CD4-positive, alpha-beta T cell treated with Interferon alpha-2 for 1 hour (primary cell): ENCODE measurements at regions not wholly inside any gene's neighbourhood (a gene's known extent, or its start where the extent isn't known, plus 50 kb on each side); places are given as distances from the start of the nearest gene placed in this dataset.

Source experiments
- DNase-seq, 2 donors: peaks; one replicate each; pipeline ENCODE4 v3.0.0-alpha.2; 2020 to 2022

DNA sequence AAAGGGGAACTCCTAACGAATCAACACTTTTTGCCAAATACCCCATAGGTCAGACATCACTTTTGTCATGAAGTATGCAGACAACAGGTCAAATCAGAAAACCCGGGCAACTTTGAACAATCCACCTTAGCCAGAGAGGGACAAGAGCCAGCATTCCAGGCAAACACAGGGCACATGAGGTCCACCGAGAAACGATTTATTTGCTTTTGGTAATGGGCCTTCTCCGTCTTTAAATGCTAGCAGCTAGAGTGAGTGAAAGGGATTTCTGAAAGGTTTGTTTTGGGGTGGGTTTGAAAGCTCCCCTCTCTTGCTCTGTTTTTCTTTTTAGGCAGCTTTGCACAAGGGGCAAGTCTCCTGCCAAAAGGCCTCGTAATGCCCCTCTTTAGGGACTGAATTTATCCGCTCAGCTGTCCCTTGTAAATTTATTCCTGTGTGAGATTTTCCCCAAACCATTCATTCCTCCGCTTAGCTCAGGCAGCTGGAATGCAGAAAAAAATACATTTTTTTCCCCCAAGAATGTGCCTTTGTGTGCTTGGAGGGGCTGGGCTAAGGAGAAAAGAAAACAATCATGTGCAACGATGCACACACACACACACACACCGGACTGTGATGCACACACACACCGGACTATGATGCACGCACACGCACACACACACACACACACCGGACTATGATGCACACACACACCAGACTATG is 196.9 kb downstream of the SNX19 start:
- no peak for DNase-seq

DNA sequence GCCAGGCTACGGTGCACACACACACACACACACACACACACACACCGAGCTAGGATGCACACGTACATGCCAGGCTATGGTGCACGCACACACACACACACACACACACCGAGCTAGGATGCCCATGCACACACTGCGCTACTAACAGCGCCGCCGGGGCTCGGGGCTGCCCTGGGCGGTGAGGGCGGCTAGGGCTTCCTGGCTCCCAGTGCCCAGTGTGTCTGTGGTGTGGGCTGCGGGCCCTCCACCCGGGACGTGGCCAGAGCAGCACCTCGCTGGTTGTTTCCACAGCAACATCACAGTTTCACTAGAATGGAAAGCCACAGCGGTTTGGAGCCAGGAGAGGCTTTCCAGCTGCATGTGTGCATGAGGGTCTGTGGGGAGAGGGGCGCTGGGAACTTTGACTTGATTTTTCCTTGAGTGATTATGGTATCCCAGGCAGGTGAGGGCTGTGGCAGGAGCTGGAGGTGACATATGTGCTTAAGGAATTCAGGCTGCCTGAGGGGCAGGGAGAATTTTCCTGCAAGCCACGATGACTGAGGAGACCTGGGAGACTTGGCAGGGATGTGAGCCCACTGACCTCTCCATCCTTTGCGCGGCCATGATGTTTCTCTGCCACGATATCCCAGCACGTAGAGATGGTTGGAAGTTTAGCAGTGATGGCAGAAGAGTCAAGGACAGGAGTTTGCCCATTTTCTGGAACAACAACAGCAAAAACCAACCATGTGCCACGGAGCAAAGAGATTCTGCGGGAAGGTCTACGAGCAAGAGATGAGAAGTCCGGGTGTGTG is 195.9 kb downstream of the SNX19 start:
- DNase-seq = no peak

DNA sequence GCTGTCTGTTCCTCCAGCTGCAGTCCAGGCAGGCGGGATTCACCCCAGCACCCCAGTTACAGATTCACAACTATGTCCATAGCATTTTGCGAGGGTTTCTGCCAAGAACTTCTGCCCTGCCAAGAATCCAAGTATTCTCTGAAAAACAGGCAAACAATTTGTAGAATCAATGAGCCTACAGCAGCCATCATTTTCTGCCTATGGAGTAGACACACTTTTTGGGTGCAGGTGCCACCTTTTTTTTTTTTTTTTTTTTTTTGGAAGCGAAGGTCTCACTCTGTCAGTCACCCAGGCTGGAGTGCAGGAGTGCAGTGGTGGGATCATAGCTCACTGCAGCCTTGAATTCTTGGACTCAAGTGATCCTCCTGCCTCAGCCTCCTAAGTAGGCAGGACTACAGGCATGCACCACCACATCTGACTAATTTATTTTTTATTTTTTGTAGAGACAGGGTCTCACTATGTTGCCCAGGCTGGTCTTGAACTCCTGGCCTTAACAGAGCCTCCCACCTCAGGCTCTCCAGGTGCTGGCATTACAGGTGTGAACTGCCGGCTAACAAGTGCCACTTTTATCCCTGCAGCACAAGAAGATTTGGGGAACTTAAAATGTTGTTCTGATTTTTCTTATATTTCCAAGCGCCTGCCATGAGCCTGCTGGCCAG is 195.1 kb downstream of the SNX19 start:
- no peak for DNase-seq

DNA sequence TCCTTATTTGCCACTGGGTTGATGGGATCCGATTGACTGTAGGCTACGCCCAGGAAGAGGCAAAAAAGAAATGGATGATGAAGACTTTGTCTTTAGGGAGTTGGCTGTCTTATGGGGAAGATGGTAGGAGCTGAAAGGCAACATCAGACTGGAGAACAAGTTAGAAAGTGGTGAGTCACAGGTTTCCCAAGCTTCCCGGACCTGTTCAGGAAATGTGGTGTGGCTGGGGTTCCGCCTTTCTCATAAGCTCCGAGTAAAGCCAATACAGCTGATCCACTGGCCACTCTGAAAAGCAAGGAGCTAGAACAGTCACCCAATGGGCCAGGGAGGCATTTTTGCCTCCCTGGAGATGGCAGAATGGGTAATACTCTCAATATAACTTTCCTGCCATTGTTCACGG is 194.5 kb downstream of the SNX19 start:
- DNase-seq = no peak

DNA sequence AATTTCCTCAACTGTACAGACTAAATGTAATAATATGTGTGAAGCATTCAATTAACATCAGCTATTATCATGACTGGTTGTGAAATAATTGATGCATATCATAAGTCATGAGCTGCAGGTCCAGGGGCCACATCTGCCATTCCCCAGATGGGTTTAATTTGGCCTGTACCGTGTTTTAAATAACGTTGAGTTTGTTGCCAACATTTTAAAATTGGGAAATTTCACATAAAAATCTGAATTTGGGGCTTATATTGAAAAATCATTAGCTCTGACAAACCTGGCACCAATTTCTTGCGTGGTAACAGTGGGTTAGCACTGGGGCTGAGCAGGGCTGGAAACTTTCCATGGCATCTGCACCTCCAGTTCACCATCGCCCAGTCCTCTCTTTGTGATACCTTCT is 193.9 kb downstream of the SNX19 start:
- no peak for DNase-seq

DNA sequence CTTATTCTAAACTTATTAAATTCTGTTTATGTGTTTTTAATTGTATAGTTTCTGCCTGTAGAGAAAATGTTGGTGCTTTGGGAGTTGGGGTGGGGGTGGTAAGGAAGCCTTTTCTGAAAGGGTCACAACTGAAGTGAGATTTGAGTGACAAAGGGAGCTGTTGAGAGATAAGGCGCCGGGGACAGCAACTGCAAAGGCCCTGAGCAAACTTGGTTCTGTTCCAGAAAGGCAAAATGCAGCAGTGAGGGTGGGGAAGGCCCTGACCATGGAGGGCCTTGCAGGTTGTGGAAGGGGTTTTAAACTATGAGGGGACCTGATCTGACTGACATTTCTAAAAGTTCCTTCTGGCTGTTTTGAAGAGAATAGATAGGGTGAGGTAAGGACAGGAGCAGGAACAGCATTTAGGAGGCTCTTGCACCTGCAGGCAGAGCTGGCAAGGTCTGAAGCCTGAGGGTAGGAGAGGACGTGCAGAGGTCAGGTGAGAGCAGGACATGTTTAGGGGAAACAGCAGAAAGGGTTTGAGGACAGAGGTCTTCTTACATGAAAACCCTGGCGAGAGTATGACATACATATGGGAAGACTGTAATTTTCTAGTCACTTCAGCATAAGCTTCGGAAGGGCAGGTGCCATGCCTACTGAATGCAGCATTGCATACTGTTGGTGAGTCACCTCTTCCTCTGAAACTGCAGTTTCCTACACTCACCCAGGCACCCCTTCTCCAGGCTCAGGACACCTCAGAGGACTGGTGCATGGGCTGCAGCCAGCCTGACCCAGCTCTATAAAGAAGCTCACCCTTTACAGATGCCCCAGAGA is 190.7 kb downstream of the SNX19 start:
- no peak for DNase-seq

DNA sequence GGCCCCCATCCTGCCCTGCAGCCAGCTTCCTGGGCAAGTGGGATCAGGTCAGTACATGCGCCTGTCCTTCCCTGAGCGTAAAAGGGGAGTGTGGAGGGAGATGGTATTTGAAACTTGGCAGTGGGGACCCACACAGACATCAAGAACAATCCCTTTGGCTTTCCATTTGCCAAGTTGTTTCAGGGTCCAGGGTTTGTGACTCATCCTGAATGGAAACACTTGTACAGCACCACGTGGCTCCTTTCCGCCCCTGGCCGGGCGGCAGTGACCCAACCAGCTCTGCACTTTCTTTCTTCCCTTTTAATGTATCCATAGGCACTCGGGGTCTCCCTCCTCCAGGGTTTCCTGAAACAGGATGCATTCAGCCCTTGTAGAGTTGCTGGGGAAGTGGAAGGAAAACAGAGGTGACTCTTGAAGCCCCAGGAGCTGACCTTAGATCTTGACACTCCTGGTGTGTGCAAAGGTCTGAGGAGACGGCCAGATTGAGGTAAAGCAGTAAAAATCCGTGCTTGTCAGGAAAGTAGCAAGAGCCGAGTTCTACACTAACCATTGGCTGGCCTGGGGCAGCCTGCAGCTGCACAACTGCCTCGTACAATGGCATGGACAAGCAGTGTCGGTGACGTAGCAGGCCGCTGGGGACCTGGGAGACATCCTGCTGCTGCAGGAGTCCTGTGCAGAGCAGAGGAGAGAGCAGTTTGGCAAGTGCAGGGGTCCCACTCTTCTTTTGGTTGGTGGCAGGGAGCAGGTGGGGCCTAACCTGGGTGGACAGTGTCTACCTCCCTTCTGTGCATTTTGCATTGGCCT is 189.8 kb downstream of the SNX19 start:
- DNase-seq = no peak

DNA sequence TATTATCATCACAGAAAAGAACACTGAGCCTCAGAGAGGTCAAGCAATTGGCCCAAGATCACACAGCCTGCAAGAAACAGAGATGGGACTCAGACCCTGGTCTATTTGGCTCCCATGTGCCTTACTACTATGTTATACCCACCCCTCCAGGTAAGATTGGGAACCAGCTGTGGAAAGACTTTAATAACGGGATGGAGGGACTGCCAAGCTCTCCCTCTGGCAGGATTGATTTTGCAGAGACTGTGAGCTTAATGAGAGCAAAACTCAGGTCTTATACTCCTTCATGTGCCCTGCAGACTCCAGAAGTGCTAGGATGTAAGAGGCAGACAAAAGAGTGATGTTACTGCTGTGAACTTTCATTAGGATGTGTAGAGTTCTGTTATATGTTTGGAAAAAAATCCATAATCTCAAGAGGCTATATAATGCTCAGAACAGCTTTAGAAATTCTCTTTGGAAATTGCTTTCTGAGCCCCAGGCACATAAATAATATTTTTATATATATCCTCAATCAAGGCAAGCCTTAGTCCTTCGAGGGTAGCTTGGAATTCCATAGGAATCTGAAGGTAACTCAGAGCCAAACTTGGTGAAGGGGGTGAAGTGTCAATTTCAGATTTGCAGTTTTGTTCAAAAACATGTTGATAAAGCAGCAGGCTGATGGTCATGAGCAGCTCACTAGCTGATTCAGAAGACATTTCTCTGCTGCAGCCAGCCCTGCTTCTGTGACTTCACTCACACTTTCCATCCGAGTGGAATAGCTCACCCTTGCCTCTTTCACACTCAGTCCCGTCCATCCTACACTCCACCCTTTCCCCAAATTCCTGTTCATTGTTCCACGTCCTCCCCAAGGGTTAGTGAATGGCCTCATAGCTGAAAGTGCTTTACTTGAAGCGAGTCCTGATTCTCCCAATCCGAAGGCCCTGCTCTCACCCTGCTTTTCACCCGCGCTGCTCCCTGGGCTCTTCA is 188.8 kb downstream of the SNX19 start:
- no peak for DNase-seq

DNA sequence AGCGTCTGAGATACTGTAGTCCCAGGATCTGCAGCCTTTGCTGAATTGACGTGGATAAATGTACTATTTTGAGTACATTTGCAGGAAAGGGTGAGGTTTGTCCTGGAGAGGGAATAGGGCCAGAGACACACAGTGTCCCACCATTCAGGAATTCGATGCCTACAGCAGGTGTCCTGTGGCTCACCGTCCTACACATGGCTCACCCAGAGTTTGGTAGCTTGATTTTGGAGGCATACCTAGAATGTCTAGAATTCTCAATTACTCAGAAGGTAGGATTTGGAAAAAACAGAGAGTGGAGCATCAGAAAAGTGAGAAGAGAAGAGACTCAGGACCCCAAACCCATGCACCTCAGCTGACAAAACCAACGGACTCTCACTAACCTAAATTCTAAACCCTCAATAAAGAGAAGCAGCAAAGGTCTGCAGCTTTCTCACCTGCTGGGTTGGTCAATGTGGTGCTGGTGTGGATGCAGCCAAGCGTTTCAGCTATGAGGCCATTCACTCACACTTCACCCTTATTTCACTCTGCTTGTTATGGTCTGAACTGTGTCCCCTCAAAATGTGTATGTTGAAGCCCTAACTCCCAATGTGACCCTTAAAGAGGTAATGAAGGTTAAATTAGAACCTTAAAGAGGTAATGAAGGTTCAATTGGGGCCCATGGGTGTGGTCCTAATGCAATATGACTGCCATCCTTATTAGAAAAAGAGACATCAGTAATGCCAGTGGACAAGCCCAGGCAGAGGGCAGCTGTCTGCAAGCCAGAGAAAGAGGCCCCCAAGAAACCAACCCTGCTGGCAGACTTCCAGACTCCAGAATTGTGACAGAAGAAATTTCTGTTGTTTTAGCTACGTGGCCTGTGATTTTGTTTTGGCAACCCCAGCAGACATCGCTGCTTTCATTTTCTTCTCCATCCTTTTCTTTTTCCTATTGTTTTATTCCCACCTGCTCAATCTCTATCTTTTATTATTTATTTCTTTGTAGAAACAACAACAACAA is 187.8 kb downstream of the SNX19 start:
- no peak for DNase-seq

DNA sequence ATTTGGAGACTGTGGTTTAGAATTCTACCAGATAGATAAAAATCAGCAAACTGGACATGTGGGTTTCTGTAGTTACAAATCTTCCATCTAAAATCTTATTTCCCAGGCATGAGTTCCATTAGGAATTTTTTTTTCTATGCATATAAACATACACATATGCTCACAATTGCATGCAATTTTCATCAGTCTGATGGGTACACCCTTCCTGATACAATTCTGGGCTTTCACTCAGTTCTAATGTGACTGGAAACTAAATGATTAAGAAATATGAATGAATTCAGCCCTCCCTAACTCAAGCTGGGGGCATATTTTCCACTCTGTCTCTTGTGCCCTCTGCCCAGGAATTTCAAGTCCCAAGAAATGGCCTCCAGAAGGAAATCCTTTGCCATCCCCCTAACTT is 187.1 kb downstream of the SNX19 start:
- no peak for DNase-seq

DNA sequence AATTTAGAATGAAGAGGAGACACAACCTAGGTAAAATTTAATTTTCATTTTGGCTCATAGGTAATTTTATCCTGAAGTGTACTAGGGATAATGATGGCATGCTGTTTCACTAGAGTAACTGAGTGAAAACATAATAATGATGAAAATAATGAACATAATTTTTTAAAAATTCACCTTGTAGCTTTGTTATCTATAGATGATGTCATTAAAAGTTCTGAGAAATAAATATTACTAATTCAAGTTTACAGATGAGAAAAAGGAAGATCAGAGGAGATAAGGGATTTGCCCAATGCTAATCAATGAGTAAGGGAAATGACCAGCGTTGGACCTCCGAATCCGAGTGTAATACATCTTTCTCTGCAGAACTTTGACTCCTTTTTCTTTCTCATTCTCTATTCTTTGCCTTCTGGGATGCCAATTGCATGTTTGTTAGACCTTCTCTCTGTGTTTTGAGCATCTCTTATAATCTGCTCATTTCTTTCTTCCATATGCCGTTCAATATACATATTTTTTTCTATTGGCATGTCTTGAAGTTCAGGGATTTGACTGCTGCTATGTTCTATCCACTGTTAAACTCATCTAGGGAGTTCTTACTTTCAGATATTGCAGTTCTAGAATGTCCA is 186.5 kb downstream of the SNX19 start:
- DNase-seq = no peak

DNA sequence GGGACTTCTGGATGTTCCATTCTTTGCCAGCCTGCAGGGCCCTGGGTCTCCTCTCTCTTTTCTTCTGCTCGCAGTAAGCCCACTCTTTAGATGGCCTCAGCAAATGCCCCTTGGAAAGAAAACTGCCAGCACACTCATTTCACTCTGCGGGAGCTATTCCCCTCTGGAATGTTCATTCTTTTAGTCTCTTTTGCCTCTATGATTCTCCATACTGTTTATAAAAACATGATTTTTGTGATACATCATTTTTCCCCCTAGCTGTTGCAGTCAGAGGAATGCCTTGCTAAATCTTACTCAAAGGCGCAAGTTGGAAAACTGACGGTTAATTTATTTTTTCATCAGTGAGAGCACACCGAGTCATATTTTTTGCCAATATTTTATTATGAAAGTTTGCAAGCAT is 184.9 kb downstream of the SNX19 start:
- no peak for DNase-seq

DNA sequence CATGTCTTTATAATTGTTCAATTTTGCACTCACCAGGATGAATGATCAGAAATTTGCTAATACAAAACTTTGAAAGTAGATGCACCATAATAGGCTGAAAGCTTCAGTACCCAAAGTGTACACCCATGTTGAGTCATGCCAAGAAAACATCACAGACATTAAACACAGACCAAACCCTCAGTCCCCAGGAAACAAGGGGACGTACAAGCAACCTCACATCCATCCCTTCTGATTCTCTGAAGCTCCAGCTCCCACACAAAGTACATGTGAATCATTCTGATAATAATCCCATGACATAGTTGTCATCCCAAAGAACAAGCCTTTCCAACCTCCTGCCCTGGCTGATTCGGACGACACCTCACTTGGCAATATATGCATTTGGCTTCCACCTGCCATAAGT is 183.8 kb downstream of the SNX19 start:
- DNase-seq = no peak

DNA sequence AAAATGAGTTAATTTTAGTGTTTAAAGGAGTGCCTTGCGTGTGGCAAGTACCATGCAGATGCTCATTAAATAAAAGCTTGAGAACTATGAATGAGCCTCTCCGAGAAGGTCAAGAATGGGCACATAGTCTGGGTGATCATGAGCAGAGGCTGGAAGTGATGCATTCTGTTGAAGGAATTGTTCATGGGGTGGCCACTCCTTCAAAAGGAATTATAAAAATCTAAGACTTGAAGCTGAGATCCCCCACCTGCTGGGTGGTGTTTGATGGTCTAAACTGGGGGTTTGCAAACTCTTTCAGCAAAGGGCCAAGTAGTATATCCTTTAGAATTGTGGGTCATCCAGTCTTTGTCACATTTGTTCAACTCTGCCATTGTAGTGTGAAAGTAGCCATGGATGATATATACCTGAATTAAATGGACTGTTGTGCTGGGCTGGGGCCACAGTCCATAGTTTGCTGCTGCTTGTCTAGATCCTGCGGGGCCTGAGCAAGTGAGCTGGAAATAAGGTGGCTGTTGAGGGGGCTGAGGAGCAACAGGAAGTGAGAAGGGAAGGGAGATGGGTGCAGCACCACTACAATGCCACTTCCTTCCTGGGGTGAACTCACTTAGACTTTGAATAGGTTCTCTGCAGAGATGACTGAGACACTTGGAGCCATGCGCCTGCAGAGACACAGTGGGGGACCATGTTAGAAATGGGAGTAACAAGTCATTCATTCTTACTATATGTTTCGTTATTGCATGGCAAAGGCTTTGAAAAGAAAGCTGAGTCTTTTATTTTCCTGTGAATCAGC is 179.0 kb downstream of the SNX19 start:
- no peak for DNase-seq

DNA sequence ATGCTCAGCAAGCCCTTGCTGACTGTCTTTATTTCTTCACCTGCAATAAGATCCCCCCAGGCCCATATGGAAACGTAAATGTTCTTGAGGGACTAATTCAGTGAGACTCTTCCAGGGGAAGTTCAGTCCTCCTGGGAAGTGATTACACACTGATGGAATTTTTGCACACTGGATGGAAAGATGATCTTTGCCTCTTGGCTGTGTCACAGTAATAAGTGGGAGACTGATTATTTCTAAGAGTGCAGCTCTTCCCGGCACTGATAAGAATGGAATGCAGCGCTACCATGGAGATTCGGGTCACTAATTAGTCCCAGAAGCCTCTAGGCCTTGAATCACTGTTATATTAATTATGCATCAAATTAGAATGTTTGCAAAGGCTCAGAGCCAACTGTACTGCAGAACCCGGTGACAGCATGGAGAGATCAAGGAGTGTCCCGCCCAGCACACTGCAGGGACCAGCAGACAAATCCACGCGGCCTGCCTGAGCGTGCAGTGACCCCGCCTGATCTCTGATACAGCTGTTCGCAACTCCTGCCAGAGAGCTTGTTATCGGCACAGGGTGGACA is 178.3 kb downstream of the SNX19 start:
- no peak for DNase-seq

DNA sequence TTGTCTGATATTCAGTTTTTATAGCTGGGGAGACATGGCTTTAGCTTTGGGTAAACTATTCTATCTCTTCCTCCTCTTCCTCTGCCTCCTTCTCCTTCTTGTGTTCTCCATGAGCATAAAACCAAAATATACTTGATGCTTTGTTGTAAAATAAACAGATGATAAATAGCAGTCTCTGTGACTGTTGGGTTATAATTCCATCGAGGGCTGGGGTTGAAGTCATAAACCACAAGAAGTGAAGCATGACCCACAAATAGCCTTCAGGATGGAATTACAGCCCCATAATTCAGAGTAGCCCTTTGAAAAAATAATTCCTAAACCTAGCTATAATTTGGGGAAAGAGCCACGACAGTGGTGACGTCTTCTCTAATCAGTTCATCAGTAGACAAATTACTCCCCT is 177.7 kb downstream of the SNX19 start:
- DNase-seq = no peak

DNA sequence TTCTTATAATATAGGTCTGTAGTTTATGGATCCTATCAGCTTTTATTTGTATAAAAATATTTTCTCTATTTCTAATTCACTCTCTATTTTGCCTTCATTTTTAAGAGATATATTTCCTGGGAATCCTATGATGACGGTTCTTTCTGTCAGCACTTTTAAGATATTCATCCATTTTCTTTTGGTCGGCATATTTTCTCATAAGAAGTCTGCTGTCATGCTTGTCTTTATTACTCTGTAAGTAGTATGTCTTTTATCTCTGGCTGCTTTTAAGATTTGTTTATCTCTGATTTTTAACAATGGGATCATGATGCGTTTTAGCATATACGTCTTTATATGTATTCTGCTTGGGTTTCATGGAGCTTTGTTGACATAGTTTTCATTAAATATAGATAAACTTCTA is 175.5 kb downstream of the SNX19 start:
- DNase-seq = no peak

DNA sequence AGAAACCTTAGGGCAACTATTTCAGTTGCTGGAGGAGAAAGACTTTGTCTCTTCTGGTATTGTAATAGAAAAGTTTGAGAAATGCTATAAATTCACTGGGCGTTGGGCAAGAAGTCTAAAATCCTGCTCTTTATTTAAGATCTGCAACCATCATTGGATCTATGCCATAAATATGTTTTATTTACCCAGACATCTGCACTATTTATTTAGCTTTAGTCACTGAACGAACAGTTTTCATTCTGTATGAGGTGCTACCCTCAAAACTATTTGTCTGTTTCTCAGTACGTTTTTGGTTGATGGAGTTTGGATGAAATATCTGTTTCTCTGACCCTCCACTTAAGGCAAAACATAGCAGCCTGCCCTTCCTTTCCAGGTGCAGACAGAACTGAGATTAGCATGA is 171.5 kb downstream of the SNX19 start:
- DNase-seq = no peak
